Upper lobe of left lung (tissue), 4 donors: ENCODE measurements at regions not wholly inside any gene's neighbourhood (a gene's known extent, or its start where the extent isn't known, plus 50 kb on each side); places are given as distances from the start of the nearest gene placed in this dataset.

Source experiments
- CTCF ChIP-seq, 6 experiments: fragments of 450-650 bp in 4 of 6; fragments of 200-600 bp in 2 of 6; sonication (generic) in 2 of 6; IDR thresholded peaks; one replicate each; pipeline ENCODE4 v1.5.1; 2016 to 2019; ENCODE audit warnings: antibody characterized with exemption in 6 of 6
- POLR2A ChIP-seq, 4 donors: fragments of 450-650 bp; IDR thresholded peaks; one replicate each; pipeline ENCODE4 v1.5.1; 2016 to 2017; ENCODE audit warnings: antibody characterized with exemption in 4 of 4, mild to moderate bottlenecking in 2 of 4
- POLR2AphosphoS5 ChIP-seq, 2 donors: sonication (generic); formaldehyde crosslinking; IDR thresholded peaks; one replicate each; pipeline ENCODE4 v1.5.1; 2017; ENCODE audit warnings: antibody characterized with exemption in 2 of 2

- no peak for TF ChIP-seq CTCF (IDR thresholded peaks at IDR 0.05)
- no peak for TF ChIP-seq POLR2AphosphoS5 (IDR thresholded peaks at IDR 0.05)
- no peak for TF ChIP-seq POLR2A (IDR thresholded peaks at IDR 0.05)
Measured at GRCh38 chr4:180751009-180751408, 1492.2 kb upstream of the TENM3 start.
